ENCODE measurements at regions not wholly inside any gene's neighbourhood (a gene's known extent, or its start where the extent isn't known, plus 50 kb on each side); places are given as distances from the start of the nearest gene placed in this dataset.

DNA sequence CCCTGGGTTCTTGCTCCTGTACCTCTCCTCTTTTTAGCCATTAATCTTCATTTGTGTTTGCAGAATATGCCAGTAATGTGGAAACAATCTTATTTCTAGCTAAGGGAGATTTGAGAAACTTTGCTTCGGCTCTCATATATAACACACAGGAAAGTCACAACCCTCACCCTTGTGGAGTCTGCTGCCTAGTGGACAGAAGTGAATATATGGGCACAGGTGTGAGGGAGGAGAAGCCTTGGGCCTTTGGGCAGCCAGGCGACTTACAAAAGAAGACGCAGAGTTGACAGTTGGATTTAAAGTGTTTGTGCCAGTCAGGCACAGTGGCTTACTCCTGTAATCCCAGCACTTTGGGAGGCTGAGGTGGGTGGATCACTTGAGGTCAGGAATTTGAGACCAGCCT is 181.8 kb upstream of the TBL1XR1 start:
- no peak for TF ChIP-seq CTCF (IDR thresholded peaks at IDR 0.05)
- TF ChIP-seq POLR2A (IDR thresholded peaks at IDR 0.05) = no peak

All from adrenal gland (tissue), 5 donors.